GM18867 (cell line): ENCODE measurements at regions not wholly inside any gene's neighbourhood (a gene's known extent, or its start where the extent isn't known, plus 50 kb on each side); places are given as distances from the start of the nearest gene placed in this dataset.

Source experiments
- ATAC-seq: cut with Tn5 transposase; IDR thresholded peaks from one replicate; pipeline ENCODE4 v1.9.1; 2021; ENCODE audit warnings: mild to moderate bottlenecking, moderate library complexity; ENCODE audit not compliant: unreplicated experiment

DNA sequence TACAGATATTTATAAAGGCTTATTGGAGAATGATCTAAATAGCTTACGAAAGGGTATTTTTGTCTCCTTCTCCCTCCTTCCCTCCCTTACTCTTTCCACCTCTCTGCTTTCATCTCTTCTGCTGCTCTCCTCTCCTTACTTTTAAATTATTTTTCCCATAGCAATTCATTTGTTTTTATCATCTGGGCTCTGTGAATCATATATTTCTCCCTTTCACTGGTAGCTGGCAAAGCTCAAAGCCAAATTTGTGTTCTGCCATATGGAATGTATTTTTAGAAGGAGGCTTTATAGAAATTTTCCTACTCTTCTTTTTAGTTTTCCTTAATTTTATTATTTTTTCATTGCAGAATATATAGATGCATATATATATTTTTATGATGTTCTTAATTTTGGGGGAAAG is 385.8 kb downstream of the C3orf38 start:
- no peak for ATAC-seq

DNA sequence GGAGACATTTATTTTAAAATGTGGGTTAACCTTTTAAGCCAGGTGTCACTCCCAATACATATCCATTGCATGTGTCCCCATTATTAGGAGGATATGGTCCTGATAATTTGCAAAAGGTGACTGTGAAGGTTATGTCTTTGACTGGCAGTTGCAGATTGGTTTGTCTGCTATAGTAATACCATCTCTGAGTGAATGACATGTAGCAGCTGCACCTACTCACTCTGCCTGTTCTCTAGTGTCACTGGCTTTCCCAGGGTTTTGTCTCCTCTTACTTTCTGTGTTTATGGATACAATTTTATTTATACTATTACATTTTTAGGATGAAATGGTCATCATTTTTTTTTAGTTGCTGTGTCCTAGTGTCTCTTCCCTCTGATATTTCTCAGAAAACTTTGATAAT is 393.2 kb downstream of the C3orf38 start:
- ATAC-seq, result no peak

- ATAC-seq, result no peak
Measured at GRCh38 chr3:88572450-88572849, 422.7 kb downstream of the C3orf38 start.

GRCh38 chr3:88573472-88573871 is 423.7 kb downstream of the C3orf38 start:
- ATAC-seq, result no peak

DNA sequence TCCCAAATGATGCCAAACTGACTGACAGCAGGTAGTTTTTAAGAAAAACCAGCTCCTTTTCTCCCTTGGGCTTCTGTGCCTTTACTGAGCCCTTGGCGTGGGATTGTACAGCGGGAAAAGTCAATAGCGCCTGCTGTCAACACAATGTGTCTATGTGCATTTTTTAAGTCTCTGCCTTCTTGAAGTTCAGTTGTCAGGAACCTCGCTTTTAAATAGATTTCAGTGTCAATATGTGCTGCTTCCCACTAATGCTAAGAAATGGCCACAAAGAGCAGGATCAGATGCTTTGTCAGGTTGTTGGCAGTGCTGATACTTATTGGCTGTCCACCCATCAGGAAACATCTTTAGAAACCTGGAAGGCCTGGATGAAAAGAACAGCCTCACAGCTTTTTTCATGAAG is 424.4 kb downstream of the C3orf38 start:
- ATAC-seq, result no peak

DNA sequence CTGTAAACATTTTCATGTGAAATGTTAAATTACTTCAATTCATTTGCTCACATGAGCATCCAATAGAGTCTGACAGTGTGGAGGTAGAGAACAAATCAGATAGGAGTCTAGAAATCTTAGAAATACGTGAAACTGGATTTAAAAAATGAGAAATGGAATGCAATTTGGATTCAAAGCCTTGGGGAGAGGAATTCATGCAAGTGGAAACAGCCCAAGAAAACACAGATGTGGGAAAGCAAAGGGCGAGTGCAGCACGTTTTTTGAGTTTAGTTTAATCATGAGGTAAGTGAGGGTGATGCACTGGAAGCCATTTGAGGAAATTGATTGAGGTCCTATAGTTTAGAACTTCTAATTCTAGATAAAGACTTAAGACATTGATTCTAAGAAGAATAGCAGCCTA is 434.7 kb downstream of the C3orf38 start:
- no peak for ATAC-seq

- ATAC-seq, result no peak
Measured at GRCh38 chr3:88586121-88586640, 436.4 kb downstream of the C3orf38 start.

DNA sequence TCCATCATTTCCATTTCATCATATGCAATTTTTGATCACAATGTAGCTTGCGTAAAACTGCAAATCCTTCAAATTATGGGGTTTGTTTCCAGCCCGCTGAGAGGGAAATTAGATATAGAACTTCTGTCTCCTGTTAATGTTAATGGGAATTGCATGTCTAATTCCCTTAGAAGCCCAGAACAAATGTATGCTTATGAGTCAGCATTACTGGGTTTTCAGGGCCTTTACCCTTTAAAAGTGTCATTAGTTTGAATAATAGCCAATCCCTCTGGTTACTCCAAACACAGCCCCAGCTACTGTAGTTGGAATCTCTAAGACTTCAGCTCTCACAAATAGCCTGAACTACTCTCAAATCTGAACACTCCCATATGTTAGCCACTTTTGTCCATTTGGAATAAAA is 439.4 kb downstream of the C3orf38 start:
- no peak for ATAC-seq

DNA sequence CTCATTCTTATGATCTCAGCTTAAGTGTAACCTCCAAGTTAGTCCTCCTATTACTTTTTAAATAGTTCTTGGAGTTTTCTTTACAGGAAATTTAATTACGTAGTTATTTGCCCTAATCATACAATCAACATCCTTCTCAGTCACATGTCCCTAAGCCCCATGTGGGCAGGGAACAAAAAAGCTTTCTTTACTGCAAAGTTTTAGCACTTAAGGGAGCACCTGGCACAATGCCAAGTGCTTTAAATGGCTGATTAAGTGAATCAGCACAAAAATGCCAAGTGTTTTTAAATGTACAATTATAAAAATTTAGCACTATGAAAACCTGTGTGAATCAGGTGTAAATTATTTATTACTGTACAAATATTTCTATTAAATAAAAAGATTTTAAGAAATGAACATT is 445.3 kb downstream of the C3orf38 start:
- ATAC-seq, result no peak

DNA sequence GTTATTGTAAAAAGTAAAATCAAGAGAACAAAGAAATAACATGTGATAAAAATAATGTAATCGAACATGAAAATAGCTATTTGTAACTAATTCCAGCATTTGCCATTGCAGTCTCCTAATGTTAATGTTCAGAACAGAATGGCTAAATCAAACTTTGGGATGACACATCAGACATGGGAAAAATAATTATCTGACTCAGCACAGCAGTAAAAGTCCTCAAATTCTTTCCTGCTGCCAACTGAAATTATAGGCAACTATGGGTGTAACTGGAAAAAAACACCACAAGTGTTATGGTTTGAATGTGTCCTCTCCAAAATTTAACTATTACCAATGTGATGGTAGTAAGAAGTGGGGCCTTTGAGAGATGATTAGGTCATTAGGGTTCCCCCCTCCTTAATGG is 446.7 kb downstream of the C3orf38 start:
- ATAC-seq, result no peak

DNA sequence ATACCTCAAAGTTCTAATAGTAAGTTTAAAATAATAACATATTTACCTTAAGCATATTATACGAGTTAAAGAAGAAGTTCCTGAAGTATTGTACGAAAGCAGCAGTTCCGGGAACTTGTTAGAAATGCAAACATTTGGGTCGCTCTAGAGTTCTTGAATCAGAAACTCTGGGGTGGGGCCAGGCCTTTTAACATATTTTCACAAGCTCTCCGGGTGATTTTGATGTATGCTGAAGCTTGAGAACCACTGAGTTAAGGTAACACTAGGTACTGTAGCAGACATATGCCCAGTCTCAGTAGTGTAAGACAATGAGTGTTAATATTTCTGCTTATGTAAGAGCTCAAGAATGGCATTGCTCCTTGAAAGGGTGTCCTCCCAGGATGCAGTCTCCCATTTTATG is 461.1 kb downstream of the C3orf38 start:
- no peak for ATAC-seq

- ATAC-seq, result no peak
Measured at GRCh38 chr3:88611826-88612326, 462.1 kb downstream of the C3orf38 start.

DNA sequence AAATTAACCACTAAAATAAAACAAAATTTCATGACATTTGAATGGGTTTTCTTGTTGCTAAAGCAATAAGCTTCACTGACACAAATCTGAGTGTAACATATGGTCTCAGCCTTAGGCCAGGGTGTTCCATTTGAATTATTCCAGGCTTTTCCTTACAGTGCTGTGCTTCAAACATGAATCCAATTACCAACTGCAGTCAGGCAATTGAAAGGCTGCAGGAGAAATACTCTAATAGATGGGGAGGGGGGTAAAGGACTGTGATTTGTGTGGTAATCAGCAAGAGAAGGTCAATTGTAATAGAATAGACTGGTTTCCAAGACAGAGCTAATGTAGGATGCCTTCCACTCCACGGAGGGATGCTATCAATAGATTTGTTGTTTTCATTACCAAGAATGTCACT is 466.7 kb downstream of the C3orf38 start:
- no peak for ATAC-seq

GRCh38 chr3:88617283-88617682 is 467.5 kb downstream of the C3orf38 start:
- no peak for ATAC-seq

DNA sequence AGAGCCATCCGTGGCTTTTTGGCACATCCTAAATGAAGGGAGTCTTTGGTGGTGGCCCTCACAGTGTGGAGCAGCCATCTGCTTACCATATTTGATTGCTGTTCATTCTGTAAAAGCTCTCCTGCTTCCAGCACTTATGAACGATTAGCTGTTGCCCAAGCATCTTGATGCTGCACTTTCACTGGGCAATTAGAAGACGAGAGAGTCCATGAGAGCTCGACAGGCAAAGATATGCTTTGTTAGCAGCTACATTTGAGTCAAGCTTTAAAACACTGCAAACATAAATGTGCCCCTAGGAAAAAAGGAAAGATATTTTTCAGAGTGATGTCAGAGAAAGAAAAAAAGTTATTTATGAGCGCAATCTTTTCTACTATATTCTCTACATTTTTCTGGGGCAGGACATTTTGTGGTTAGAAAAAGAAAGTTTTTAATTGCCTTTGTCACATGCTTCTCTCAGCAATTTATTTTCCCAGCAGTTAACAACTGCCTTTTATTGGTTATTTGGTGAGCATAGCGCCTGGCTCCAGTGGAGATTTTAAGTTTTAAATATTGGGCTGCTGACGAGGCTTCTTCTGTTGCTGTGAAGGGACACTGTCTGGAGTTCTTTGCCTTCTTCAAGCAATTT is 468.4 kb downstream of the C3orf38 start:
- no peak for ATAC-seq

- ATAC-seq, result no peak
Measured at GRCh38 chr3:88621586-88621985, 471.8 kb downstream of the C3orf38 start.

- ATAC-seq, result no peak
Measured at GRCh38 chr3:88623709-88624108, 473.9 kb downstream of the C3orf38 start.

DNA sequence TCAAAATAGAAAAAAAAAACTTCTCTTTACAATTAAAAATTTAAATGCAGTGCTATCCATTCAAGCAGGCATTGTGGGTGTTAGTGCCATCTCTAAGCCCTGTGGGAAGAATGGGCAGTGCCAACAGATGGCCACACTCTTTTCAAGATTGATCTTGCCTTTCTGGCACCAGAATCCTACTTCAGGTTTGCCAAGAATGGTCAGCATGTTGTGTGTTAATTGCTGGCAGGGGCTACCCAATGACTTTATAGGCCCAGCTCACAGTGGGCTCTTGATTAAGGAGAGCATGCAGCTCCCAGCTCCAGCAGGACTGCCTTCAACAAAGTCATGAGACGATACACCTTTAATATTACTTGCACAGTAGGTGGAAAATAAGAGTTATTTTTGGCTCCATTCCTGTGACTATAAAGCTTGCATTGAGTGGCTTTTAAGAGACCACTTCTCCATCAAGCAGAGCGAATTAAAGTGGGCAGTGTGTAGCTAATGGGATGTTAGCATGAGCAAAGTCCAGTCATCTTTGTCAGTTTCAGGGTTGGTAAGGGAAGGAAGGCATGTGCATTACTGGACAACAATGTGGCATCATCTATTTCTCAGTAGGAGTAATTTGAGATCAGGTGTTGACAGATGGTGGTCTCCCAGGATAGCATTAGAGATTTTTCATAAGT is 476.8 kb downstream of the C3orf38 start:
- ATAC-seq, result no peak

GRCh38 chr3:88628901-88629300 is 478.5 kb upstream of the EPHA3 start:
- no peak for ATAC-seq

DNA sequence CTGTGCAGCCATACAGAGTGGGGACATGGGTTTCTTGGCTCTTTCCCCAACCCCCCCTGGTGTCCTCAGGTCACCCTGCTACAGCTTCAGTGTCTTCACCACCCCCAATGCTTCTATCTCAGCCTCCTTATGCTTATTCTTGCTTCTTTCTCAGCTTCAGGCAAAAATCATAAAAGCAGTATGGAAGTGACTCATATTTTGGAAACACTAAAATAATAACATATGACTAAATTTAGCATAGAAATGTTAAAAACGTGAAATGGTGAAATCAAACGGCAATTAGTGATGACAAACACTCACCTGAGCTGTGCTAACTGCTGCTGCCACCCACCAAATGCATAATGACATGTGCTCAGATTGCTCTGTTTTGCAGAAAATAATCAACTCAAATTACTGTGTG is 475.2 kb upstream of the EPHA3 start:
- no peak for ATAC-seq

GRCh38 chr3:88640581-88640980 is 466.8 kb upstream of the EPHA3 start:
- no peak for ATAC-seq

GRCh38 chr3:88641033-88641604 is 466.3 kb upstream of the EPHA3 start:
- ATAC-seq, result no peak
